SK-N-SH (cell line): ENCODE measurements at regions not wholly inside any gene's neighbourhood (a gene's known extent, or its start where the extent isn't known, plus 50 kb on each side); places are given as distances from the start of the nearest gene placed in this dataset.

ENCODE experiments used
- CTCF ChIP-seq: fragments of 200-600 bp; sonication (generic); IDR thresholded peaks from 2 replicates; pipeline ENCODE4 v1.6.1; 2017; ENCODE audit warnings: antibody characterized with exemption, mild to moderate bottlenecking, moderate library complexity
- JUND ChIP-seq: IDR thresholded peaks from 2 replicates; pipeline ENCODE4 v1.4.0; 2012
- POLR2AphosphoS5 ChIP-seq: IDR thresholded peaks from 2 replicates; pipeline ENCODE4 v1.6.1; 2012; ENCODE audit warnings: low read depth, low read length
- REST ChIP-seq: IDR thresholded peaks from 2 replicates; pipeline ENCODE4 v1.6.1; 2012; ENCODE audit warnings: mild to moderate bottlenecking, low read depth, low read length, moderate library complexity
- TAF1 ChIP-seq: IDR thresholded peaks from 2 replicates; pipeline ENCODE4 v1.6.1; 2012; ENCODE audit warnings: low read depth, mild to moderate bottlenecking, low read length, moderate library complexity, borderline replicate concordance

GRCh38 chr9:87343816-87344430 lies 153.7 kb upstream of the DAPK1 start:
- TF ChIP-seq JUND (no peak), REST (no peak), POLR2AphosphoS5 (no peak), TAF1 (no peak), CTCF (no peak)
